Testis (tissue), 2 donors: ENCODE measurements at regions not wholly inside any gene's neighbourhood (a gene's known extent, or its start where the extent isn't known, plus 50 kb on each side); places are given as distances from the start of the nearest gene placed in this dataset.
"Not testable (repeated sequence)": the region's sequence is repeated elsewhere in the genome, so short reads cannot be mapped to it uniquely, and the experiment has no call there.

Experiments used
- CTCF ChIP-seq, 3 experiments: fragments of 450-650 bp in 2 of 3; fragments of 200-600 bp in 1 of 3; sonication (generic) in 1 of 3; IDR thresholded peaks; one replicate each; pipeline ENCODE4 v1.5.1; 2016 to 2019; ENCODE audit warnings: antibody characterized with exemption in 3 of 3, mild to moderate bottlenecking in 2 of 3, moderate library complexity in 1 of 3
- POLR2A ChIP-seq: fragments of 450-650 bp; IDR thresholded peaks from one replicate; pipeline ENCODE4 v1.6.1; 2017; ENCODE audit warnings: antibody characterized with exemption, mild to moderate bottlenecking, moderate library complexity

DNA sequence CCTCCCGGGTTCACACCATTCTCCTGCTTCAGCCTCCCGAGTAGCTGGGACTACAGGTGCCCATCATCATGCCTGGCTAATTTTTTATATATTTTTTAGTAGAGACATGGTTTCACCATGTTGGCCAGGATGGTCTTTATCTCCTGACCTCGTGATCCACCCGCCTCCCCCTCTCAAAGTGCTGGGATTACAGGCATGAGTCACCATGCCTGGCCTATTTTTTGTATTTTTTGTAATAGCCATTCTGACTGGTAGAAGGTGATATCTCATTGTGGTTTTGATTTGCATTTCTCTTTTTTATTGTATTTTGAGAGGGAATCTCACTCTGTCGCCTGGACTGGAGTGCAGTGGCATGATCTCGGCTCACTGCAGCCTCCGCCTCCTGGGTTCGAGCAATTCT, 139.6 kb upstream of the TNPO1 start:
- TF ChIP-seq CTCF (IDR thresholded peaks at IDR 0.05); POLR2A: not testable (repeated sequence)
